ENCODE measurements at regions not wholly inside any gene's neighbourhood (a gene's known extent, or its start where the extent isn't known, plus 50 kb on each side); places are given as distances from the start of the nearest gene placed in this dataset.
"Not testable (repeated sequence)": the region's sequence is repeated elsewhere in the genome, so short reads cannot be mapped to it uniquely, and the experiment has no call there.

- Mint-ChIP-seq H3K4me3 (ENCODE audit: low read depth) (no peak overlapping the region), H3K36me3 (ENCODE audit: low read depth) (no peaks in the 10 kb centered on the region), H3K27ac (no peak overlapping the region), H3K9me3 (no peaks in the 10 kb centered on the region), H3K4me1 (ENCODE audit: low read depth) (peaks cover 4% of the 10 kb centered on the region), H3K27me3 (ENCODE audit: low read depth) (peaks cover 3% of the 10 kb centered on the region)
- intact Hi-C loops (cut with micrococcal nuclease), result no loop called here
- DNase-seq (ENCODE audit: low spot score), result no peak
Observed at GRCh38 chr1:98304888-98305287, 356.6 kb upstream of the SNX7 start.

GRCh38 chr1:98299861-98300260 is 361.7 kb upstream of the SNX7 start:
- intact Hi-C loops (cut with micrococcal nuclease), result no loop called here
- no peak overlapping the region for H3K4me3 Mint-ChIP-seq (ENCODE audit: low read depth)

GRCh38 chr1:98299313-98299712 is 362.2 kb upstream of the SNX7 start:
- no peak for DNase-seq (ENCODE audit: low spot score)
- H3K27ac Mint-ChIP-seq, result no peak overlapping the region
- no peaks in the 10 kb centered on the region for H3K27me3 Mint-ChIP-seq (ENCODE audit: low read depth)
- no peaks in the 10 kb centered on the region for H3K4me1 Mint-ChIP-seq (ENCODE audit: low read depth)
- H3K9me3 Mint-ChIP-seq, result no peaks in the 10 kb centered on the region
- no peaks in the 10 kb centered on the region for H3K36me3 Mint-ChIP-seq (ENCODE audit: low read depth)
- H3K4me3 Mint-ChIP-seq (ENCODE audit: low read depth), result no peak overlapping the region
- intact Hi-C loops (cut with micrococcal nuclease), result no loop called here

More at GRCh38 chr1:98299861-98300260, 361.7 kb upstream of the SNX7 start:
- Mint-ChIP-seq H3K36me3 (ENCODE audit: low read depth) (no peaks in the 10 kb centered on the region), H3K27me3 (ENCODE audit: low read depth) (no peaks in the 10 kb centered on the region), H3K27ac (no peak overlapping the region), H3K4me1 (ENCODE audit: low read depth) (no peaks in the 10 kb centered on the region), H3K9me3 (no peaks in the 10 kb centered on the region)
- DNase-seq (ENCODE audit: low spot score), result no peak

GRCh38 chr1:98298319-98298718 is 363.2 kb upstream of the SNX7 start:
- H3K27me3 Mint-ChIP-seq (ENCODE audit: low read depth), result no peaks in the 10 kb centered on the region
- H3K27ac Mint-ChIP-seq, result no peak overlapping the region
- intact Hi-C loops (cut with micrococcal nuclease), result no loop called here
- DNase-seq (ENCODE audit: low spot score), result no peak
- H3K9me3 Mint-ChIP-seq, result no peaks in the 10 kb centered on the region
- H3K36me3 Mint-ChIP-seq (ENCODE audit: low read depth), result no peaks in the 10 kb centered on the region
- H3K4me1 Mint-ChIP-seq (ENCODE audit: low read depth), result no peaks in the 10 kb centered on the region
- no peak overlapping the region for H3K4me3 Mint-ChIP-seq (ENCODE audit: low read depth)

- H3K36me3 Mint-ChIP-seq (ENCODE audit: low read depth), result no peaks in the 10 kb centered on the region
- no peaks in the 10 kb centered on the region for H3K9me3 Mint-ChIP-seq
- no peak overlapping the region for H3K4me3 Mint-ChIP-seq (ENCODE audit: low read depth)
- H3K4me1 Mint-ChIP-seq (ENCODE audit: low read depth), result no peaks in the 10 kb centered on the region
- intact Hi-C loops (cut with micrococcal nuclease), result no loop called here
- no peak for DNase-seq (ENCODE audit: low spot score)
- H3K27me3 Mint-ChIP-seq (ENCODE audit: low read depth), result no peaks in the 10 kb centered on the region
- no peak overlapping the region for H3K27ac Mint-ChIP-seq
Observed at GRCh38 chr1:98296681-98297080, 364.8 kb upstream of the SNX7 start.

GRCh38 chr1:98294127-98294526 is 367.4 kb upstream of the SNX7 start:
- Mint-ChIP-seq H3K36me3 (ENCODE audit: low read depth) (no peaks in the 10 kb centered on the region), H3K4me3 (ENCODE audit: low read depth) (no peak overlapping the region), H3K27ac (no peak overlapping the region), H3K9me3 (no peaks in the 10 kb centered on the region), H3K4me1 (ENCODE audit: low read depth) (no peaks in the 10 kb centered on the region), H3K27me3 (ENCODE audit: low read depth) (no peaks in the 10 kb centered on the region)
- DNase-seq (ENCODE audit: low spot score), result no peak
- intact Hi-C loops (cut with micrococcal nuclease), result no loop called here

- no peaks in the 10 kb centered on the region for H3K36me3 Mint-ChIP-seq (ENCODE audit: low read depth)
- no peak overlapping the region for H3K27ac Mint-ChIP-seq
- H3K9me3 Mint-ChIP-seq, result no peaks in the 10 kb centered on the region
- H3K4me1 Mint-ChIP-seq (ENCODE audit: low read depth), result no peaks in the 10 kb centered on the region
- intact Hi-C loops (cut with micrococcal nuclease), result no loop called here
- DNase-seq (ENCODE audit: low spot score), result no peak
- no peak overlapping the region for H3K4me3 Mint-ChIP-seq (ENCODE audit: low read depth)
- H3K27me3 Mint-ChIP-seq (ENCODE audit: low read depth), result no peaks in the 10 kb centered on the region
Observed at GRCh38 chr1:98292994-98293393, 368.5 kb upstream of the SNX7 start.

- Mint-ChIP-seq H3K27ac (no peak overlapping the region), H3K27me3 (ENCODE audit: low read depth) (no peaks in the 10 kb centered on the region), H3K9me3 (no peaks in the 10 kb centered on the region), H3K4me1 (ENCODE audit: low read depth) (no peaks in the 10 kb centered on the region), H3K36me3 (ENCODE audit: low read depth) (no peaks in the 10 kb centered on the region), H3K4me3 (ENCODE audit: low read depth) (no peak overlapping the region)
- intact Hi-C loops (cut with micrococcal nuclease), result no loop called here
- no peak for DNase-seq (ENCODE audit: low spot score)
Observed at GRCh38 chr1:98289311-98289710, 368.5 kb upstream of the DPYD start.

GRCh38 chr1:98288494-98288893 is 367.7 kb upstream of the DPYD start:
- Mint-ChIP-seq H3K4me1 (ENCODE audit: low read depth) (no peaks in the 10 kb centered on the region), H3K27ac (no peak overlapping the region), H3K4me3 (ENCODE audit: low read depth) (no peak overlapping the region), H3K36me3 (ENCODE audit: low read depth) (no peaks in the 10 kb centered on the region), H3K27me3 (ENCODE audit: low read depth) (no peaks in the 10 kb centered on the region), H3K9me3 (no peaks in the 10 kb centered on the region)
- intact Hi-C loops (cut with micrococcal nuclease), result no loop called here
- DNase-seq (ENCODE audit: low spot score), result no peak

- Mint-ChIP-seq H3K4me1 (ENCODE audit: low read depth) (no peaks in the 10 kb centered on the region), H3K9me3 (no peaks in the 10 kb centered on the region), H3K4me3 (ENCODE audit: low read depth) (no peak overlapping the region), H3K36me3 (ENCODE audit: low read depth) (no peaks in the 10 kb centered on the region), H3K27me3 (ENCODE audit: low read depth) (no peaks in the 10 kb centered on the region), H3K27ac (no peak overlapping the region)
- DNase-seq (ENCODE audit: low spot score), result no peak
- intact Hi-C loops (cut with micrococcal nuclease), result no loop called here
Observed at GRCh38 chr1:98287626-98288025, 366.8 kb upstream of the DPYD start.

- H3K27me3 Mint-ChIP-seq (ENCODE audit: low read depth), result no peaks in the 10 kb centered on the region
- intact Hi-C loops (cut with micrococcal nuclease), result no loop called here
- H3K36me3 Mint-ChIP-seq (ENCODE audit: low read depth), result no peaks in the 10 kb centered on the region
- no peaks in the 10 kb centered on the region for H3K9me3 Mint-ChIP-seq
- no peaks in the 10 kb centered on the region for H3K4me1 Mint-ChIP-seq (ENCODE audit: low read depth)
- no peak for DNase-seq (ENCODE audit: low spot score)
- H3K27ac Mint-ChIP-seq, result no peak overlapping the region
- H3K4me3 Mint-ChIP-seq (ENCODE audit: low read depth), result no peak overlapping the region
Observed at GRCh38 chr1:98286656-98287055, 365.8 kb upstream of the DPYD start.

- intact Hi-C loops (cut with micrococcal nuclease); H3K36me3 Mint-ChIP-seq (ENCODE audit: low read depth); H3K27me3 Mint-ChIP-seq (ENCODE audit: low read depth); DNase-seq (ENCODE audit: low spot score); H3K27ac Mint-ChIP-seq; H3K4me3 Mint-ChIP-seq (ENCODE audit: low read depth); H3K9me3 Mint-ChIP-seq; H3K4me1 Mint-ChIP-seq (ENCODE audit: low read depth): not testable (repeated sequence)
Observed at GRCh38 chr1:98285286-98285685, 364.5 kb upstream of the DPYD start.

GRCh38 chr1:98280049-98280448 is 359.2 kb upstream of the DPYD start:
- Mint-ChIP-seq H3K4me1 (ENCODE audit: low read depth) (no peaks in the 10 kb centered on the region), H3K27me3 (ENCODE audit: low read depth) (no peaks in the 10 kb centered on the region), H3K36me3 (ENCODE audit: low read depth) (no peaks in the 10 kb centered on the region), H3K27ac (no peak overlapping the region), H3K4me3 (ENCODE audit: low read depth) (no peak overlapping the region), H3K9me3 (no peaks in the 10 kb centered on the region)
- no peak for DNase-seq (ENCODE audit: low spot score)
- intact Hi-C loops (cut with micrococcal nuclease), result no loop called here

GRCh38 chr1:98278055-98278454 is 357.2 kb upstream of the DPYD start:
- Mint-ChIP-seq H3K27me3 (ENCODE audit: low read depth) (no peaks in the 10 kb centered on the region), H3K9me3 (no peaks in the 10 kb centered on the region), H3K36me3 (ENCODE audit: low read depth) (no peaks in the 10 kb centered on the region), H3K4me3 (ENCODE audit: low read depth) (no peak overlapping the region), H3K4me1 (ENCODE audit: low read depth) (no peaks in the 10 kb centered on the region), H3K27ac (no peak overlapping the region)
- intact Hi-C loops (cut with micrococcal nuclease), result no loop called here
- no peak for DNase-seq (ENCODE audit: low spot score)

Measured in activated T-helper 2 cell treated with anti-CD3 and anti-CD28 coated beads, Interferon-gamma antibody, Interleukin-2, Interleukin-4, amounts not matched to agents 10 μg/mL and 5 μg/mL and 100 μg/mL, durations not matched to agents 14 hours and 24 hours and 36 hours (primary cell).